Neural cell (in vitro differentiated cells): ENCODE measurements at regions not wholly inside any gene's neighbourhood (a gene's known extent, or its start where the extent isn't known, plus 50 kb on each side); places are given as distances from the start of the nearest gene placed in this dataset.

Source experiments
- EZH2 ChIP-seq: fragments of 200-600, 300-800 bp; shearing (Covaris generic), sonication (generic); IDR thresholded peaks from 2 replicates; pipeline ENCODE4 v1.6.1; 2014; ENCODE audit warnings: antibody characterized with exemption, low read length, borderline replicate concordance, mild to moderate bottlenecking; ENCODE audit not compliant: insufficient read depth, poor library complexity, severe bottlenecking
- TF ChIP-seq, protein P1 (sequence below): fragments of 450-650 bp; IDR thresholded peaks from 2 replicates; pipeline ENCODE4 v1.5.1; 2014; ENCODE audit warnings: antibody characterized with exemption, mild to moderate bottlenecking, moderate library complexity; ENCODE audit not compliant: poor library complexity, severe bottlenecking

DNA sequence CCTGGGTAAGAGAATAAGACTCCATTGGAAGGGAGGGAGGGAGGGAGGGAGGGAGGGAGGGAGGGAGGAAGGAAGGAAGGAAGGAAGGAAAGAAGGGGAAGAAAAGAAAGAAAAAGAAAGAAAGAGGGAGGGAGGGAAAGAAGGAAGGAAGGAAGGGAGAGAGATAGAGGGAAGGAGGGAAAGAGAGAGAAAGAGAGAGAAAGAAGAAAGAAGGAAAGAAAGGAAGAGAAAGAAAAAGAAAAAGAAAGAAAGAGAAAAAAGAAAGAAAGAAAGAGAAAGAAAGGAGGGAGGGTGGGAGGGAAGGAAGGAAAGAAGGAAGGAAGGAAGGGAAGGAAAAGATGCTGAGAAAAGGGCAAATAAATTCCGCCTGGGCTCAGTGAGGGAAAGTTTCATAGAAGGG lies 74.7 kb upstream of the IFNAR2 start:
- TF ChIP-seq, protein P1, sequence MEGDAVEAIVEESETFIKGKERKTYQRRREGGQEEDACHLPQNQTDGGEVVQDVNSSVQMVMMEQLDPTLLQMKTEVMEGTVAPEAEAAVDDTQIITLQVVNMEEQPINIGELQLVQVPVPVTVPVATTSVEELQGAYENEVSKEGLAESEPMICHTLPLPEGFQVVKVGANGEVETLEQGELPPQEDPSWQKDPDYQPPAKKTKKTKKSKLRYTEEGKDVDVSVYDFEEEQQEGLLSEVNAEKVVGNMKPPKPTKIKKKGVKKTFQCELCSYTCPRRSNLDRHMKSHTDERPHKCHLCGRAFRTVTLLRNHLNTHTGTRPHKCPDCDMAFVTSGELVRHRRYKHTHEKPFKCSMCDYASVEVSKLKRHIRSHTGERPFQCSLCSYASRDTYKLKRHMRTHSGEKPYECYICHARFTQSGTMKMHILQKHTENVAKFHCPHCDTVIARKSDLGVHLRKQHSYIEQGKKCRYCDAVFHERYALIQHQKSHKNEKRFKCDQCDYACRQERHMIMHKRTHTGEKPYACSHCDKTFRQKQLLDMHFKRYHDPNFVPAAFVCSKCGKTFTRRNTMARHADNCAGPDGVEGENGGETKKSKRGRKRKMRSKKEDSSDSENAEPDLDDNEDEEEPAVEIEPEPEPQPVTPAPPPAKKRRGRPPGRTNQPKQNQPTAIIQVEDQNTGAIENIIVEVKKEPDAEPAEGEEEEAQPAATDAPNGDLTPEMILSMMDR = no peak
- no peak for TF ChIP-seq EZH2
